Stomach (tissue), 8 donors: ENCODE measurements at regions not wholly inside any gene's neighbourhood (a gene's known extent, or its start where the extent isn't known, plus 50 kb on each side); places are given as distances from the start of the nearest gene placed in this dataset.

Experiments used
- DNase-seq, 2 donors: peaks; one replicate each; pipeline versions ENCODE4 v3.0.0 to v3.0.0-alpha.2; 2013 to 2019
- H3K27ac ChIP-seq, 5 donors: fragments of 200-600 bp in 4 of 5; sonication (generic) in 4 of 5; one replicate each; pipeline ENCODE4 v1.5.1; 2013 to 2019; ENCODE audit warnings: mild to moderate bottlenecking in 1 of 5, moderate library complexity in 1 of 5
- H3K27me3 ChIP-seq, 3 donors: fragments of 200-600 bp; sonication (generic); one replicate each; pipeline ENCODE4 v1.5.1; 2017 to 2019; ENCODE audit warnings: mixed run types in 1 of 3
- H3K36me3 ChIP-seq, 4 donors: fragments of 200-600 bp; sonication (generic); 1 replicate in 3 of 4; 2 replicates in 1 of 4; pipeline ENCODE4 v1.5.1; 2016 to 2019
- H3K4me1 ChIP-seq, 4 donors: fragments of 200-600 bp; sonication (generic); one replicate each; pipeline ENCODE4 v1.5.1; 2016 to 2019
- H3K4me3 ChIP-seq, 4 donors: fragments of 200-600 bp; sonication (generic) in 3 of 4; one replicate each; pipeline ENCODE4 v1.5.1; 2016 to 2019; ENCODE audit warnings: mild to moderate bottlenecking in 1 of 4
- H3K9me3 ChIP-seq, 4 donors: fragments of 200-600 bp; sonication (generic); one replicate each; pipeline ENCODE4 v1.5.1; 2016 to 2019
- EP300 ChIP-seq: sonication (generic); formaldehyde crosslinking; IDR thresholded peaks from one replicate; pipeline ENCODE4 v1.6.1; 2017; ENCODE audit warnings: antibody characterized with exemption
- POLR2A ChIP-seq, 4 donors: fragments of 450-650 bp; IDR thresholded peaks; one replicate each; pipeline ENCODE4 v1.6.1; 2016; ENCODE audit warnings: antibody characterized with exemption in 4 of 4, control low read depth in 2 of 4, mild to moderate bottlenecking in 1 of 4, moderate library complexity in 1 of 4
- POLR2AphosphoS5 ChIP-seq, 3 donors: sonication (generic); formaldehyde crosslinking; IDR thresholded peaks; one replicate each; pipeline ENCODE4 v1.6.1; 2016; ENCODE audit warnings: antibody characterized with exemption in 3 of 3
- WGBS, 5 donors: extraction: QIAGEN DNeasy Blood & Tissue Kit in 3 of 5; methylation state at CpG; one replicate each; pipeline versions ENCODE4 v1.1.5 to v1.1.7; 2013 to 2018; 5-methylcytosine and 5-hydroxymethylcytosine counted together
- intact Hi-C: fragments of 100-400 bp; cut with DNase I; formaldehyde crosslinking; loops from one replicate; pipeline ENCODE4 v1.15.1; 2023; ENCODE audit warnings: low total_unique reads
- TF ChIP-seq, protein P1 (sequence below), 7 experiments: fragments of 450-650 bp in 4 of 7; fragments of 200-600 bp in 3 of 7; sonication (generic) in 3 of 7; IDR thresholded peaks; one replicate each; pipeline ENCODE4 v1.5.1; 2016 to 2019; ENCODE audit warnings: antibody characterized with exemption in 7 of 7, control low read depth in 2 of 7, mild to moderate bottlenecking in 1 of 7
- donor health status: healthy with polysubstance abuse.
- donor health status: Bipolar disorder and iron deficiency.
- donor health status: healthy.

DNA sequence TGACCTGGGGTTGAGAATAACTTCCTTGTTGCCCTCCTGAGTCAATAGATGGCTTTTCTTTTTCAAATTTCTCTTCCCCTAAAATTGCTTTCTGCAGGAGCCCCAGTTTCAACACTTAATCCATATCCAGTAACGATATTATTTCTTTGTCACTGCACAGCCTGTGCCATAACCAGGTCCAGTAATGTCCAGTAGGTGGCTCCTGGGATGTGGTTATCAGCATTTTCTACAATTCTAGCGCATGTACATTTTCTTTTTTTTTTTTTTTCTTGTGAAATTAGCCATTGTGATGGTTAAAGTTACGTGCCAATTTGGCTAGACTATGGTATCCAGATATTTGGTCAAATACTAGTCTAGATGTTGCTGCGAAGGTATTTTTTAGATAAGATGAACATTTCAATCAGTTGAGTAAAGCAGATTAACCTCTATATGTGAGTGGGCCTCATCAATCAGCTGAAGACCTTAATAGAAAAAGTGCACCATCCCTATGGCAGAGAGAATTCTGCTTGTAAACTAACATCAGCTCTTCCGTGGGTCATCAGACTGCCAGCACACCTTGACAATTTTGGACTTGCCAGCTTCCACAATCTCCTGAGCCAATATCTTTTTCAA, 72.9 kb upstream of the SCG2 start:
- DNase-seq = peak in 1 of 2 donors; percentile 49

DNA sequence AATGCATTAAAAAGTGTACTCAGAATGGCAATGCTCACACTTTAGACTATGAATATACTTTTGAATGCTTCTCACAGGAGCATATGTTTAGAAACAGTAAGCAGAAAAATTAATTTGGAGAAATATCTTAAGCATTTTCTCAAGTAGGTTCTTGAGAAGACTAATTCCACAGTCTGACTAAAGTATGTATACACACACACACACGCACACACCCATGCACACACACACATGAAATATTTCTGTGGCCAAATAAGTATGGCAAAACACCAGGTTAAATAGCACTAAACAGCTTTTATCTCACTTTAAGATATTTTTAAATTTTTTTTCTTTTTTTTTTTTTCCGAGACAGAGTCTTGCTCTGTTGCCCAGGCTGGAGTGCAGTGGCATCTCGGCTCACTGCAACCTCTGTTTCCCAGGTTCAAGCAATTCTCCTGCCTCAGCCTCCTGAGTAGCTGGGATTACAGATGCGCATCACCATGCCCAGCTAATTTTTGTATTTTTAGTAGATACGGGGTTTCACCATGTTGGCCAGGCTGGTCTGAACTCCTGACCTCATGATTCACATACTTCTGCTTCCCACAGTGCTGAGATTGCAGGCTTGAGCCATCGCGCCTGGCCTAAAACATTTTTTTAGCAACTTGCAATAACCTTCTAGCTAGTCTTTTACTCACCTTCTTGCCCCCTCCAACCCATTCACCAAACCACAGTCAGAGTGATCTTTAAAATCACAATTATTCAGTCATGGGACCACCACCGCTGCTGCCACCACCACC, 67.5 kb upstream of the SCG2 start:
- H3K27ac ChIP-seq = no peak overlapping the region
- H3K4me1 ChIP-seq = no peaks in the 10 kb centered on the region
- no peaks in the 10 kb centered on the region for H3K9me3 ChIP-seq
- no peaks in the 10 kb centered on the region for H3K36me3 ChIP-seq
- no peak for TF ChIP-seq POLR2AphosphoS5 (IDR thresholded peaks at IDR 0.05)
- no peak for TF ChIP-seq EP300
- TF ChIP-seq POLR2A (IDR thresholded peaks at IDR 0.05) = no peak
- TF ChIP-seq, protein P1, sequence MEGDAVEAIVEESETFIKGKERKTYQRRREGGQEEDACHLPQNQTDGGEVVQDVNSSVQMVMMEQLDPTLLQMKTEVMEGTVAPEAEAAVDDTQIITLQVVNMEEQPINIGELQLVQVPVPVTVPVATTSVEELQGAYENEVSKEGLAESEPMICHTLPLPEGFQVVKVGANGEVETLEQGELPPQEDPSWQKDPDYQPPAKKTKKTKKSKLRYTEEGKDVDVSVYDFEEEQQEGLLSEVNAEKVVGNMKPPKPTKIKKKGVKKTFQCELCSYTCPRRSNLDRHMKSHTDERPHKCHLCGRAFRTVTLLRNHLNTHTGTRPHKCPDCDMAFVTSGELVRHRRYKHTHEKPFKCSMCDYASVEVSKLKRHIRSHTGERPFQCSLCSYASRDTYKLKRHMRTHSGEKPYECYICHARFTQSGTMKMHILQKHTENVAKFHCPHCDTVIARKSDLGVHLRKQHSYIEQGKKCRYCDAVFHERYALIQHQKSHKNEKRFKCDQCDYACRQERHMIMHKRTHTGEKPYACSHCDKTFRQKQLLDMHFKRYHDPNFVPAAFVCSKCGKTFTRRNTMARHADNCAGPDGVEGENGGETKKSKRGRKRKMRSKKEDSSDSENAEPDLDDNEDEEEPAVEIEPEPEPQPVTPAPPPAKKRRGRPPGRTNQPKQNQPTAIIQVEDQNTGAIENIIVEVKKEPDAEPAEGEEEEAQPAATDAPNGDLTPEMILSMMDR (IDR thresholded peaks at IDR 0.05) = no peak
- intact Hi-C loops = no loop called here
- no peak for DNase-seq
- no peaks in the 10 kb centered on the region for H3K27me3 ChIP-seq
- H3K4me3 ChIP-seq = no peak overlapping the region
- 82 to 90% (median 87%) methylated on average over 8 of the region's 8 CpGs for WGBS, 5 donors

More for the DNA sequence above, 72.9 kb upstream of the SCG2 start:
- H3K27me3 ChIP-seq = no peaks in the 10 kb centered on the region
- H3K4me1 ChIP-seq = no peaks in the 10 kb centered on the region
- no peaks in the 10 kb centered on the region for H3K36me3 ChIP-seq
- intact Hi-C loops = no loop called here
- H3K9me3 ChIP-seq = no peaks in the 10 kb centered on the region
- no peak for TF ChIP-seq POLR2A (IDR thresholded peaks at IDR 0.05)
- TF ChIP-seq, protein P1 (IDR thresholded peaks at IDR 0.05) = peak in 5 of 7 experiments; percentile 24 to 38 (median 33)
- TF ChIP-seq EP300 = no peak
- H3K27ac ChIP-seq = no peak overlapping the region
- H3K4me3 ChIP-seq = no peak overlapping the region
- 39 to 59% (median 47%) methylated on average over 5 of the region's 5 CpGs for WGBS, 5 donors

DNA sequence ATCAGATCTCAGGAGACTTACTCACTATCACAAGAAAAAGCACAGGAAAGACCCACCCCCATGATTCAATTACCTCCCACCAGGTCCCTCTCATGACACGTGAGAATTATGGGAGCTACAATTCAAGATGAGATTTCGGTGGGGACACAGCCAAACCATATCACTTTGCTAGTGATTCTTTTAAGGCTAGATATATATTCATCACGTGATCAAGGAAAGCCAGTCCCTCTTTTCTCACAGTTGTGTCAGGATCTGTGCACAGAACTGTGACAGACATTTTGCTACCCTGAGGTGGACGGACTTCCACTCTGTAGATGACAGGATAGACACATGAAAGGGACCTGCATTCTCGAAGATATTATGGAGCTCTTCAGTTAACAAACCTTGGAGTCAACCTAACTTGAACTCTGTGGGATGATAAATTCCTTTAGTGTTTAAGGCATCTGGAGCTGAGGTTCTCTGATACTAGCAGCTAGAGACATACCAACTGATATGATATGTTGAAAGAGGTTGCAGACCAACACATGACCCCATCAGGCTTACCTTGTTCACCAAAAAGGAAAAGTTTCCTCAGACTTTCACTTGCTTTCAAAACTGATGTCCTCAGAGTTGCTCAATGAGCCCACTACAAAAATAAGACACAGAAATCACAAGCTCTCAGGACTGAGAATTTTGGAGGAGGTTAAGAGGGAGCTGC, 66.3 kb upstream of the SCG2 start:
- no peaks in the 10 kb centered on the region for H3K9me3 ChIP-seq
- H3K27ac ChIP-seq = no peak overlapping the region
- no peaks in the 10 kb centered on the region for H3K27me3 ChIP-seq
- intact Hi-C loops = no loop called here
- no peaks in the 10 kb centered on the region for H3K4me1 ChIP-seq
- DNase-seq = no peak
- no peak overlapping the region for H3K4me3 ChIP-seq
- WGBS, 5 donors = 62 to 77% (median 70%) methylated on average over 5 of the region's 5 CpGs
- no peak for TF ChIP-seq POLR2AphosphoS5 (IDR thresholded peaks at IDR 0.05)
- TF ChIP-seq, protein P1 (IDR thresholded peaks at IDR 0.05) = no peak
- H3K36me3 ChIP-seq = no peaks in the 10 kb centered on the region

DNA sequence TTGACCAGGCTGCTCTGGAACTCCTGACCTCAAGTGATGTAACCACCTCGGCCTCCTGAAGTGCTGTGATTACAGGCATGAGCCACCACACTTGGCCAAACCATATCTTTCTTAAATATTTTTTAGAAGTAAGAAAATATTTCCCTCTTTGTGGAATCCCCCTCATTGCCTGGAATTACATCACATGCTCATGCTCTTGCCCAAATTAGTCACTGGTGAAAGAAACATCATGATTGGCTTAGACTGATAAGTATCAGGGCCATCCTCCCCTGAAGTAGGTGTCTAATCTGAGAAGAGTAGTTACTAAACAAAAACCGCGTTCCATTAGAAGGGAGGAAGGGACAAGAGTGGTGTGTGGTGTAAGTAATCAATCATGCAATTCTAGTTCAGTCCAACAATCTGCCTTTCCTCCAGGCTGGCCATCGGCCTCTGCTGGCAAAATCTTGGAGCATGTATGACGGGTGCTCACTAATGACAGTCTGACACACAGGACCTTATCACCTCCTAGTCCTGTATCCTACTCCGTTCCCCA, 52.3 kb upstream of the SCG2 start:
- 72 to 85% (median 77%) methylated on average over 6 of the region's 6 CpGs for WGBS, 5 donors
- intact Hi-C loops = no loop called here
- Histone ChIP-seq H3K27ac (no peak overlapping the region), H3K36me3 (no peaks in the 10 kb centered on the region), H3K4me1 (no peaks in the 10 kb centered on the region), H3K9me3 (no peaks in the 10 kb centered on the region), H3K4me3 (no peak overlapping the region), H3K27me3 (no peaks in the 10 kb centered on the region)
- DNase-seq = no peak
- TF ChIP-seq, protein P1 (IDR thresholded peaks at IDR 0.05) = no peak
- TF ChIP-seq POLR2A (IDR thresholded peaks at IDR 0.05) = no peak
- no peak for TF ChIP-seq POLR2AphosphoS5 (IDR thresholded peaks at IDR 0.05)
- TF ChIP-seq EP300 = no peak
